ENCODE measurements at regions not wholly inside any gene's neighbourhood (a gene's known extent, or its start where the extent isn't known, plus 50 kb on each side); places are given as distances from the start of the nearest gene placed in this dataset.

- Histone ChIP-seq H3K4me1 (ENCODE audit: insufficient read depth, low read length) (no peaks in the 10 kb centered on the region), H3K9me3 (ENCODE audit: control insufficient read depth in 1 of 2, low read length in 2 of 2) (no peaks in the 10 kb centered on the region), H3K36me3 (ENCODE audit: insufficient read depth, low read length) (no peaks in the 10 kb centered on the region), H3K27me3 (ENCODE audit: insufficient read depth, low read length) (no peaks in the 10 kb centered on the region), H3K27ac (ENCODE audit: low read depth, low read length) (no peak overlapping the region), H3K4me3 (ENCODE audit: low read length in 2 of 2) (no peak overlapping the region)
- Mint-ChIP-seq H3K4me1 (no peaks in the 10 kb centered on the region), H3K27ac (no peak overlapping the region), H3K27me3 (no peaks in the 10 kb centered on the region), H3K4me3 (no peak overlapping the region), H3K36me3 (no peaks in the 10 kb centered on the region), H3K9me3 (peaks cover 0 to 1% (median 0%) of the 10 kb centered on the region in 8 donors)
- CTCF ChIA-PET (ENCODE audit: partially characterized antibody), result no interaction called here
- POLR2A ChIA-PET (ENCODE audit: partially characterized antibody), result no interaction called here
- no peak for DNase-seq
- intact Hi-C loops (cut with micrococcal nuclease), result no loop called here
These were observed 564.0 kb upstream of the JARID2 start for GRCh38 chr6:14681699-14682487.

GRCh38 chr6:14682812-14683211, 563.1 kb upstream of the JARID2 start:
- Mint-ChIP-seq H3K36me3 (no peaks in the 10 kb centered on the region), H3K4me1 (no peaks in the 10 kb centered on the region), H3K4me3 (no peak overlapping the region), H3K9me3 (peaks cover 0 to 1% (median 0%) of the 10 kb centered on the region in 8 donors), H3K27me3 (no peaks in the 10 kb centered on the region), H3K27ac (no peak overlapping the region)
- POLR2A ChIA-PET (ENCODE audit: partially characterized antibody), result no interaction called here
- Histone ChIP-seq H3K4me3 (ENCODE audit: low read length in 2 of 2) (no peak overlapping the region), H3K27ac (ENCODE audit: low read depth, low read length) (no peak overlapping the region), H3K27me3 (ENCODE audit: insufficient read depth, low read length) (no peaks in the 10 kb centered on the region), H3K4me1 (ENCODE audit: insufficient read depth, low read length) (no peaks in the 10 kb centered on the region), H3K36me3 (ENCODE audit: insufficient read depth, low read length) (no peaks in the 10 kb centered on the region), H3K9me3 (ENCODE audit: control insufficient read depth in 1 of 2, low read length in 2 of 2) (no peaks in the 10 kb centered on the region)
- no peak for DNase-seq
- CTCF ChIA-PET (ENCODE audit: partially characterized antibody), result no interaction called here
- intact Hi-C loops (cut with micrococcal nuclease), result no loop called here

GRCh38 chr6:14689639-14690038, 556.2 kb upstream of the JARID2 start:
- CTCF ChIA-PET (ENCODE audit: partially characterized antibody), result no interaction called here
- Histone ChIP-seq H3K36me3 (ENCODE audit: insufficient read depth, low read length) (no peaks in the 10 kb centered on the region), H3K27me3 (ENCODE audit: insufficient read depth, low read length) (no peaks in the 10 kb centered on the region), H3K4me3 (ENCODE audit: low read length in 2 of 2) (no peak overlapping the region), H3K4me1 (ENCODE audit: insufficient read depth, low read length) (no peaks in the 10 kb centered on the region), H3K9me3 (ENCODE audit: control insufficient read depth in 1 of 2, low read length in 2 of 2) (no peaks in the 10 kb centered on the region), H3K27ac (ENCODE audit: low read depth, low read length) (no peak overlapping the region)
- POLR2A ChIA-PET (ENCODE audit: partially characterized antibody), result no interaction called here
- intact Hi-C loops (cut with micrococcal nuclease), result no loop called here
- H3K27me3 Mint-ChIP-seq, result no peaks in the 10 kb centered on the region
- no peak overlapping the region for H3K27ac Mint-ChIP-seq
- no peaks in the 10 kb centered on the region for H3K9me3 Mint-ChIP-seq
- H3K36me3 Mint-ChIP-seq, result no peaks in the 10 kb centered on the region
- DNase-seq, result no peak
- H3K4me1 Mint-ChIP-seq, result no peaks in the 10 kb centered on the region
- no peak overlapping the region for H3K4me3 Mint-ChIP-seq

- no peaks in the 10 kb centered on the region for H3K9me3 Mint-ChIP-seq
- peaks cover 0 to under 1% of the 10 kb centered on the region in 2 donors for H3K27me3 Mint-ChIP-seq
- POLR2A ChIA-PET (ENCODE audit: partially characterized antibody), result no interaction called here
- CTCF ChIA-PET (ENCODE audit: partially characterized antibody), result no interaction called here
- no peaks in the 10 kb centered on the region for H3K36me3 Mint-ChIP-seq
- H3K36me3 ChIP-seq (ENCODE audit: insufficient read depth, low read length), result no peaks in the 10 kb centered on the region
- no peak overlapping the region for H3K4me3 Mint-ChIP-seq
- H3K4me1 Mint-ChIP-seq, result no peaks in the 10 kb centered on the region
- no peaks in the 10 kb centered on the region for H3K4me1 ChIP-seq (ENCODE audit: insufficient read depth, low read length)
- no peak overlapping the region for H3K4me3 ChIP-seq (ENCODE audit: low read length in 2 of 2)
- H3K27ac Mint-ChIP-seq, result no peak overlapping the region
- H3K27ac ChIP-seq (ENCODE audit: low read depth, low read length), result no peak overlapping the region
- H3K9me3 ChIP-seq (ENCODE audit: control insufficient read depth in 1 of 2, low read length in 2 of 2), result no peaks in the 10 kb centered on the region
- DNase-seq, result no peak
- intact Hi-C loops (cut with micrococcal nuclease), result no loop called here
- H3K27me3 ChIP-seq (ENCODE audit: insufficient read depth, low read length), result no peaks in the 10 kb centered on the region
These were observed 555.5 kb upstream of the JARID2 start for GRCh38 chr6:14690120-14691056.

GRCh38 chr6:14692208-14692607, 553.7 kb upstream of the JARID2 start:
- H3K4me3 Mint-ChIP-seq, result no peak overlapping the region
- no peak overlapping the region for H3K27ac Mint-ChIP-seq
- no peaks in the 10 kb centered on the region for H3K36me3 ChIP-seq (ENCODE audit: insufficient read depth, low read length)
- H3K27me3 Mint-ChIP-seq, result peaks cover 0 to 3% of the 10 kb centered on the region in 2 donors
- POLR2A ChIA-PET (ENCODE audit: partially characterized antibody), result no interaction called here
- no peaks in the 10 kb centered on the region for H3K27me3 ChIP-seq (ENCODE audit: insufficient read depth, low read length)
- no peaks in the 10 kb centered on the region for H3K4me1 Mint-ChIP-seq
- H3K4me1 ChIP-seq (ENCODE audit: insufficient read depth, low read length), result no peaks in the 10 kb centered on the region
- H3K9me3 Mint-ChIP-seq, result no peaks in the 10 kb centered on the region
- no peak overlapping the region for H3K27ac ChIP-seq (ENCODE audit: low read depth, low read length)
- intact Hi-C loops (cut with micrococcal nuclease), result no loop called here
- no peaks in the 10 kb centered on the region for H3K9me3 ChIP-seq (ENCODE audit: control insufficient read depth in 1 of 2, low read length in 2 of 2)
- no peak overlapping the region for H3K4me3 ChIP-seq (ENCODE audit: low read length in 2 of 2)
- DNase-seq, result no peak
- H3K36me3 Mint-ChIP-seq, result no peaks in the 10 kb centered on the region
- CTCF ChIA-PET (ENCODE audit: partially characterized antibody), result no interaction called here

GRCh38 chr6:14693301-14694192, 552.3 kb upstream of the JARID2 start:
- H3K9me3 Mint-ChIP-seq, result no peaks in the 10 kb centered on the region
- Histone ChIP-seq H3K36me3 (ENCODE audit: insufficient read depth, low read length) (no peaks in the 10 kb centered on the region), H3K27me3 (ENCODE audit: insufficient read depth, low read length) (no peaks in the 10 kb centered on the region), H3K27ac (ENCODE audit: low read depth, low read length) (no peak overlapping the region), H3K4me3 (ENCODE audit: low read length in 2 of 2) (no peak overlapping the region), H3K4me1 (ENCODE audit: insufficient read depth, low read length) (no peaks in the 10 kb centered on the region), H3K9me3 (ENCODE audit: control insufficient read depth in 1 of 2, low read length in 2 of 2) (no peaks in the 10 kb centered on the region)
- peaks cover 0 to 3% of the 10 kb centered on the region in 2 donors for H3K27me3 Mint-ChIP-seq
- ChIA-PET POLR2A (ENCODE audit: partially characterized antibody) (no interaction called here), CTCF (ENCODE audit: partially characterized antibody) (no interaction called here)
- H3K27ac Mint-ChIP-seq, result no peak overlapping the region
- H3K36me3 Mint-ChIP-seq, result no peaks in the 10 kb centered on the region
- H3K4me3 Mint-ChIP-seq, result no peak overlapping the region
- intact Hi-C loops (cut with micrococcal nuclease), result no loop called here
- DNase-seq, result no peak
- no peaks in the 10 kb centered on the region for H3K4me1 Mint-ChIP-seq

GRCh38 chr6:14694308-14694707, 551.6 kb upstream of the JARID2 start:
- H3K27ac Mint-ChIP-seq, result no peak overlapping the region
- CTCF ChIA-PET (ENCODE audit: partially characterized antibody), result no interaction called here
- no peaks in the 10 kb centered on the region for H3K4me1 ChIP-seq (ENCODE audit: insufficient read depth, low read length)

More at GRCh38 chr6:14694308-14694707, 551.6 kb upstream of the JARID2 start:
- H3K4me1 Mint-ChIP-seq, result no peaks in the 10 kb centered on the region
- H3K4me3 Mint-ChIP-seq, result no peak overlapping the region
- H3K36me3 ChIP-seq (ENCODE audit: insufficient read depth, low read length), result no peaks in the 10 kb centered on the region
- H3K27me3 Mint-ChIP-seq, result peaks cover 0 to 3% of the 10 kb centered on the region in 2 donors
- no peak overlapping the region for H3K27ac ChIP-seq (ENCODE audit: low read depth, low read length)
- no peaks in the 10 kb centered on the region for H3K36me3 Mint-ChIP-seq
- intact Hi-C loops (cut with micrococcal nuclease), result no loop called here
- no peak for DNase-seq
- no peaks in the 10 kb centered on the region for H3K9me3 ChIP-seq (ENCODE audit: control insufficient read depth in 1 of 2, low read length in 2 of 2)
- POLR2A ChIA-PET (ENCODE audit: partially characterized antibody), result no interaction called here
- H3K9me3 Mint-ChIP-seq, result no peaks in the 10 kb centered on the region
- H3K4me3 ChIP-seq (ENCODE audit: low read length in 2 of 2), result no peak overlapping the region
- H3K27me3 ChIP-seq (ENCODE audit: insufficient read depth, low read length), result no peaks in the 10 kb centered on the region
